ENCODE measurements at regions not wholly inside any gene's neighbourhood (a gene's known extent, or its start where the extent isn't known, plus 50 kb on each side); places are given as distances from the start of the nearest gene placed in this dataset.

- Mint-ChIP-seq H3K27ac (ENCODE audit: unreplicated experiment) (no peak overlapping the region), H3K36me3 (ENCODE audit: low read depth) (no peaks in the 10 kb centered on the region), H3K9me3 (no peaks in the 10 kb centered on the region), H3K4me3 (no peak overlapping the region), H3K4me1 (peaks cover 11% of the 10 kb centered on the region), H3K27me3 (ENCODE audit: low read depth) (no peaks in the 10 kb centered on the region)
- TF ChIP-seq CTCF (conservative IDR thresholded peaks at IDR 0.05) = no peak
- no peak for DNase-seq (ENCODE audit: low read depth, low spot score)
These were observed 80.2 kb upstream of the NUDT4 start for GRCh38 chr12:93297536-93297935.

GRCh38 chr12:93299262-93299846, 78.4 kb upstream of the NUDT4 start:
- H3K27ac Mint-ChIP-seq (ENCODE audit: unreplicated experiment) = no peak overlapping the region
- no peaks in the 10 kb centered on the region for H3K36me3 Mint-ChIP-seq (ENCODE audit: low read depth)
- H3K4me1 Mint-ChIP-seq = peaks cover 9% of the 10 kb centered on the region
- no peak for DNase-seq (ENCODE audit: low read depth, low spot score)
- H3K27me3 Mint-ChIP-seq (ENCODE audit: low read depth) = no peaks in the 10 kb centered on the region
- H3K9me3 Mint-ChIP-seq = no peaks in the 10 kb centered on the region
- no peak overlapping the region for H3K4me3 Mint-ChIP-seq
- no peak for TF ChIP-seq CTCF (conservative IDR thresholded peaks at IDR 0.05)

GRCh38 chr12:93300611-93301021, 77.1 kb upstream of the NUDT4 start:
- Mint-ChIP-seq H3K27ac (ENCODE audit: unreplicated experiment) (no peak overlapping the region), H3K4me1 (peaks cover 9% of the 10 kb centered on the region), H3K27me3 (ENCODE audit: low read depth) (no peaks in the 10 kb centered on the region), H3K4me3 (no peak overlapping the region), H3K9me3 (no peaks in the 10 kb centered on the region), H3K36me3 (ENCODE audit: low read depth) (no peaks in the 10 kb centered on the region)
- TF ChIP-seq CTCF (conservative IDR thresholded peaks at IDR 0.05) = no peak
- DNase-seq (ENCODE audit: low read depth, low spot score) = no peak

- Mint-ChIP-seq H3K4me1 (peaks cover 4% of the 10 kb centered on the region), H3K27ac (ENCODE audit: unreplicated experiment) (no peak overlapping the region), H3K4me3 (no peak overlapping the region), H3K9me3 (peaks cover 7% of the 10 kb centered on the region), H3K27me3 (ENCODE audit: low read depth) (no peaks in the 10 kb centered on the region), H3K36me3 (ENCODE audit: low read depth) (peaks cover 7% of the 10 kb centered on the region)
- no peak for DNase-seq (ENCODE audit: low read depth, low spot score)
- no peak for TF ChIP-seq CTCF (conservative IDR thresholded peaks at IDR 0.05)
These were observed 75.1 kb upstream of the NUDT4 start for GRCh38 chr12:93302331-93303229.

GRCh38 chr12:93306636-93307035, 71.1 kb upstream of the NUDT4 start:
- peaks cover 7% of the 10 kb centered on the region for H3K9me3 Mint-ChIP-seq

More at GRCh38 chr12:93306636-93307035, 71.1 kb upstream of the NUDT4 start:
- DNase-seq (ENCODE audit: low read depth, low spot score) = no peak
- peaks cover 7% of the 10 kb centered on the region for H3K36me3 Mint-ChIP-seq (ENCODE audit: low read depth)
- no peaks in the 10 kb centered on the region for H3K27me3 Mint-ChIP-seq (ENCODE audit: low read depth)
- H3K27ac Mint-ChIP-seq (ENCODE audit: unreplicated experiment) = no peak overlapping the region
- H3K4me3 Mint-ChIP-seq = no peak overlapping the region
- peaks cover 4% of the 10 kb centered on the region for H3K4me1 Mint-ChIP-seq
- no peak for TF ChIP-seq CTCF (conservative IDR thresholded peaks at IDR 0.05)
